ENCODE measurements at regions not wholly inside any gene's neighbourhood (a gene's known extent, or its start where the extent isn't known, plus 50 kb on each side); places are given as distances from the start of the nearest gene placed in this dataset.

DNA sequence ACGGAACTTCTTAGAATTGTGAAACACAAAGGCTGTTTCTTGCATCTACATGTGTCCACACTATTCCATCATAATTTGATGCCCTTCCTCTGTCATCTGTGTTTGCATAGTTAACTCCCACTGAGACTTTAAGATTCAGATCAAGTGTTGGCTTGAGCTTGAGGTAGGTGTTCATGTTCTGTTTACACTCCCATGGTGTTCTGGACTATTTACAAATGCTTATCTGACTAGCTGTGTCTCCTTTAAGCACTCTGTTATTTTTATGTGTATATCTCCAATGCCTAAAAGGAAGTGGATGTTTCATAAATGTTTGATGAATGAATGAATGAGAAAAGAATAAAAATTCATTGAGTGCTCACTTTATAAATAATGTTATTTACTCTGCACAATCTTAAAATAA, 622.7 kb downstream of the RAB28 start:
- Histone ChIP-seq H2BK20ac (ENCODE audit: low read depth, low read length) (no peak overlapping the region), H4K91ac (ENCODE audit: insufficient read depth, low read depth, low read length) (no peak overlapping the region), H3K18ac (ENCODE audit: low read depth, low read length) (no peak overlapping the region), H4K8ac (ENCODE audit: low read depth in 2 of 2, low read length in 2 of 2) (no peak overlapping the region), H3K4me1 (ENCODE audit: control insufficient read depth, insufficient read depth, low read length) (no peaks in the 10 kb centered on the region), H2BK5ac (ENCODE audit: low read depth, low read length, poor library complexity, severe bottlenecking) (no peak overlapping the region), H3K9me3 (ENCODE audit: control insufficient read depth, insufficient read depth, low read length) (no peaks in the 10 kb centered on the region; the same call in 1 of the 2 replicates), H3K27ac (ENCODE audit: insufficient read depth, low read length) (no peak overlapping the region), H3K36me3 (ENCODE audit: control insufficient read depth, insufficient read depth, low read length) (no peaks in the 10 kb centered on the region), H2BK120ac (ENCODE audit: low read depth, low read length) (no peak overlapping the region), H3K9me1 (ENCODE audit: insufficient read depth, low read length) (no peaks in the 10 kb centered on the region), H3K9ac (ENCODE audit: low read depth, low read length) (no peak overlapping the region), H4K20me1 (ENCODE audit: insufficient read depth, low read length) (no peaks in the 10 kb centered on the region), H3K79me1 (ENCODE audit: low read depth in 1 of 2, low read length in 2 of 2) (no peaks in the 10 kb centered on the region), H2AFZ (replicated peaks; ENCODE audit: low read length, poor library complexity) (no peak overlapping the region), H3K4ac (ENCODE audit: low read depth, low read length) (no peak overlapping the region), H3K14ac (replicated peaks; ENCODE audit: low read depth, low read length) (no peak overlapping the region), H3K23ac (ENCODE audit: low read depth, low read length) (no peak overlapping the region), H2AK5ac (ENCODE audit: low read depth, low read length) (no peak overlapping the region), H2BK15ac (ENCODE audit: low read depth, low read length) (no peak overlapping the region), H2AK9ac (replicated peaks; ENCODE audit: low read depth, low read length, poor library complexity) (no peak overlapping the region), H3K4me3 (ENCODE audit: insufficient read depth, low read depth, low read length) (no peak overlapping the region), H4K5ac (ENCODE audit: low read depth, low read length) (no peak overlapping the region), H3K56ac (ENCODE audit: extremely low read depth, insufficient read depth, low read length) (no peak overlapping the region), H3K27me3 (ENCODE audit: control insufficient read depth, insufficient read depth, low read length) (no peaks in the 10 kb centered on the region), H3K4me2 (ENCODE audit: low read depth, low read length) (no peak overlapping the region)
- no peak for TF ChIP-seq RFX5 (IDR thresholded peaks at IDR 0.05; ENCODE audit: low read depth, low read length)
- no peak for TF ChIP-seq SMC3 (IDR thresholded peaks at IDR 0.05; ENCODE audit: low read depth, low read length)
- TF ChIP-seq, protein P1, sequence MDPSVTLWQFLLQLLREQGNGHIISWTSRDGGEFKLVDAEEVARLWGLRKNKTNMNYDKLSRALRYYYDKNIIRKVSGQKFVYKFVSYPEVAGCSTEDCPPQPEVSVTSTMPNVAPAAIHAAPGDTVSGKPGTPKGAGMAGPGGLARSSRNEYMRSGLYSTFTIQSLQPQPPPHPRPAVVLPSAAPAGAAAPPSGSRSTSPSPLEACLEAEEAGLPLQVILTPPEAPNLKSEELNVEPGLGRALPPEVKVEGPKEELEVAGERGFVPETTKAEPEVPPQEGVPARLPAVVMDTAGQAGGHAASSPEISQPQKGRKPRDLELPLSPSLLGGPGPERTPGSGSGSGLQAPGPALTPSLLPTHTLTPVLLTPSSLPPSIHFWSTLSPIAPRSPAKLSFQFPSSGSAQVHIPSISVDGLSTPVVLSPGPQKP (IDR thresholded peaks at IDR 0.05; ENCODE audit: borderline replicate concordance, low read depth, low read length) = no peak
- TF ChIP-seq NFE2L2 (IDR thresholded peaks at IDR 0.05; ENCODE audit: low read depth, low read length) = no peak
- TF ChIP-seq CHD1 (IDR thresholded peaks at IDR 0.05; ENCODE audit: low read depth, low read length) = no peak
- TF ChIP-seq MAFK (IDR thresholded peaks at IDR 0.05; ENCODE audit: low read depth, low read length) = no peak
- TF ChIP-seq FOS (IDR thresholded peaks at IDR 0.05; ENCODE audit: low read depth, low read length) = no peak
- TF ChIP-seq RCOR1 (IDR thresholded peaks at IDR 0.05; ENCODE audit: insufficient replicate concordance, low read length) = no peak
- no peak for TF ChIP-seq MAZ (IDR thresholded peaks at IDR 0.05; ENCODE audit: borderline replicate concordance, low read depth, low read length)
- no peak for TF ChIP-seq POLR2A (IDR thresholded peaks at IDR 0.05; ENCODE audit: low read depth, low read length)
- no peak for TF ChIP-seq MXI1 (IDR thresholded peaks at IDR 0.05; ENCODE audit: borderline replicate concordance, low read depth, low read length)
- TF ChIP-seq, protein P2, sequence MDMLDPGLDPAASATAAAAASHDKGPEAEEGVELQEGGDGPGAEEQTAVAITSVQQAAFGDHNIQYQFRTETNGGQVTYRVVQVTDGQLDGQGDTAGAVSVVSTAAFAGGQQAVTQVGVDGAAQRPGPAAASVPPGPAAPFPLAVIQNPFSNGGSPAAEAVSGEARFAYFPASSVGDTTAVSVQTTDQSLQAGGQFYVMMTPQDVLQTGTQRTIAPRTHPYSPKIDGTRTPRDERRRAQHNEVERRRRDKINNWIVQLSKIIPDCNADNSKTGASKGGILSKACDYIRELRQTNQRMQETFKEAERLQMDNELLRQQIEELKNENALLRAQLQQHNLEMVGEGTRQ (IDR thresholded peaks at IDR 0.05; ENCODE audit: low read depth, low read length) = no peak
- no peak for TF ChIP-seq BHLHE40 (IDR thresholded peaks at IDR 0.05; ENCODE audit: low read depth, low read length)
- no peak for TF ChIP-seq CEBPB (IDR thresholded peaks at IDR 0.05; ENCODE audit: low read depth, low read length)
- TF ChIP-seq, protein P3, sequence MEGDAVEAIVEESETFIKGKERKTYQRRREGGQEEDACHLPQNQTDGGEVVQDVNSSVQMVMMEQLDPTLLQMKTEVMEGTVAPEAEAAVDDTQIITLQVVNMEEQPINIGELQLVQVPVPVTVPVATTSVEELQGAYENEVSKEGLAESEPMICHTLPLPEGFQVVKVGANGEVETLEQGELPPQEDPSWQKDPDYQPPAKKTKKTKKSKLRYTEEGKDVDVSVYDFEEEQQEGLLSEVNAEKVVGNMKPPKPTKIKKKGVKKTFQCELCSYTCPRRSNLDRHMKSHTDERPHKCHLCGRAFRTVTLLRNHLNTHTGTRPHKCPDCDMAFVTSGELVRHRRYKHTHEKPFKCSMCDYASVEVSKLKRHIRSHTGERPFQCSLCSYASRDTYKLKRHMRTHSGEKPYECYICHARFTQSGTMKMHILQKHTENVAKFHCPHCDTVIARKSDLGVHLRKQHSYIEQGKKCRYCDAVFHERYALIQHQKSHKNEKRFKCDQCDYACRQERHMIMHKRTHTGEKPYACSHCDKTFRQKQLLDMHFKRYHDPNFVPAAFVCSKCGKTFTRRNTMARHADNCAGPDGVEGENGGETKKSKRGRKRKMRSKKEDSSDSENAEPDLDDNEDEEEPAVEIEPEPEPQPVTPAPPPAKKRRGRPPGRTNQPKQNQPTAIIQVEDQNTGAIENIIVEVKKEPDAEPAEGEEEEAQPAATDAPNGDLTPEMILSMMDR (conservative IDR thresholded peaks at IDR 0.05; ENCODE audit: low read depth, low read length) = no peak
- TF ChIP-seq RAD21 (IDR thresholded peaks at IDR 0.05; ENCODE audit: low read length) = no peak
- ChIA-PET POLR2A (ENCODE audit: unreplicated experiment) (no interaction called here), CTCF (no interaction called here)
- no CpG with 5 or more reads among the region's 1 CpG for WGBS, 2 experiments (ENCODE audit: extremely low coverage in 2 of 2, insufficient read length in 1 of 2)
- DNase-seq (no peak), ATAC-seq (ENCODE audit: low read depth) (no peak)
- dilution Hi-C loops (cut with HindIII; ENCODE audit: low sequenced_read_pairs, unreplicated experiment) (no loop called here), intact Hi-C loops (cut with micrococcal nuclease) (no loop called here), in situ Hi-C loops (cut with MboI; ENCODE audit: low sequenced_read_pairs) (no loop called here)
- no TSS peak for BruUV-seq (replicated peaks)
